NOMO-1 treated with dmso at 0.1 percent for 144 hours (cell line): ENCODE measurements at regions not wholly inside any gene's neighbourhood (a gene's known extent, or its start where the extent isn't known, plus 50 kb on each side); places are given as distances from the start of the nearest gene placed in this dataset.

Experiments used
- DNase-seq: peaks from one replicate; lab custom pipeline; 2025; ENCODE audit not compliant: unreplicated experiment; lab: John Stamatoyannopoulos, UW

DNA sequence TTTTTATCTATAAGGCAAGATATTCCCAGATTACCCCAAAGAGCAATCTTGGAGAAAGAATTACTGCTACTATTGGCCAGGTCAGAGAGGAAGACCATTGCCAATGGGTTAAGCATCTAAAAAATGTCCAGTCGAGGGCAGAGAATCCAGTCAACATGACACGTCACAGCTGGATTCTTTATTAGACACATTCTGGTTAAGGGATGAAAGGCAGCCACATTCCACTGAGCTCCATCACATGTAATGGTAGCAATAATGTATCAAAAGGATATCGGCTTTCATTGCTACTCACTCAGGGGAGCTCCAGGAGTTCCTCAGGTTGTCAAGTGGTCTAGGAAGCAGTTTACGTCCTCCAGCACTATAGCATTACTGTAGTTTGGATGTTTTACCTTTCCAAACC lies 421.1 kb downstream of the PLOD2 start:
- DNase-seq: no peak

DNA sequence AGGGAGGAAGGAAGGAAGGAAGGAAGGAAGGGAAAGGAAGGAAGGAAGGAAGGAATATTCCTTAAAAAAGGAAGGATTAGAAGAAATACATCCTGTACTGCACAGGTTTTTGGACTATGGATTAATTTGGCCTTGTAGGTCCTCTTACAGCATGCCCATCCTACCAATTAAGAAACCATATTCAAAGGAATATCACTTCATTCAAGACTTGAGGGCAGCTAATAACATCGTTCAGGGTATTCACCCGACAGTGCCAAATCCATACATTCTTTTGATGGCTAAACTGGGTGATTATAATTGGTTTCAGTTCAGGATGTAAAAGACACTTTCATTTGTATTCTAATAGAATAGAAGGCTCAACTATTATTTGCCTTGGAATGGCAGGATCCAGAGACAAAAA lies 410.3 kb downstream of the PLOD2 start:
- no peak for DNase-seq

DNA sequence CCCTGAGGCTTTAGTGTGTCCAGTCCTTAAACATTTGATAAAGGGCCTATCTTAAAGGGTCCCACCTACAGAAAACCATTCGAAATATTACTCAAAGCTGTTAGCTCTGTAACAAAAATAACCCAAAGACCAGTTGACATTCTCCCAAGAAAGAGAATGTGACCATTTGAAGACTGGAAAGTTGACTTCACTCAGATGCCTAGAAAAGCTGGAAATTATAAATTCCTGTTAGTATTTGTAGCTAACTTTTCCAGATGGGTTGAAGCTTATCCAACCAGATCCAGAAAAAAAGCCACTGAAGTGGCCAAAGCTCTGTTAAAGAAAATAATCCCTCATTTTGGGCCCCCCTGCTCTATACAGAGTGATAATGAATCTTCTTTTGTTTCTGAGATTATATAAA lies 408.4 kb downstream of the PLOD2 start:
- no peak for DNase-seq

DNA sequence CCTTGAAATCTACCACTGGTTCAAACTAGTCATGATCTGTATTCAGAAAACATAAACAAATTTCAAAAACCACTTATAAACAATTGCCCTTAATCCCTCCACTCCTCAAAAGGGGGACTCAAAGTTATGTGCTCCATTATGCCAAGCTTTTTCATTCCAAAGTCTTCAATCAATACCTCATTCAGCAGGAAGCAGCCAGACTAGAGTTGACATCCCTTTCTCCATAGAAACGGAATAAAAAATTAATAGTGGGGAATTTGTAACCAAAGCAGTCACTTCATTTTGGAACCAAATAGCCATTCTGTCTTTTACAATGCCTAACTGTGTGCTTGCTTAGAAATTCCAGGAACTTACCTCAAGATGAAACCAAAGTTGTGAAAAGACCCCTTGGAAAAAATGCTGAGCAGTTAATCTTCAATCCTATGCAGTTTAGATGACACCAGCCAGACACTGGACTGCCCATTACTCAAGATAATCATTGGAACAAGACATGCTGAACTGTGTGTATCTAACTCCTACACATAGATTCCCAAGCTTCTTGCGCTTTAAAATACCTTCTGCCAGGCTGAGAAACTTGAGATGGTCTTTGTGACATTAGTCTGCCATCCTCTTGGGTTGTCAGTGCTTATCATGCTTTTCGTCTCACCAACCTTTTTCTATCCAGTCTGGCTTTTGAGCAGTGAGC lies 406.2 kb downstream of the PLOD2 start:
- no peak for DNase-seq

DNA sequence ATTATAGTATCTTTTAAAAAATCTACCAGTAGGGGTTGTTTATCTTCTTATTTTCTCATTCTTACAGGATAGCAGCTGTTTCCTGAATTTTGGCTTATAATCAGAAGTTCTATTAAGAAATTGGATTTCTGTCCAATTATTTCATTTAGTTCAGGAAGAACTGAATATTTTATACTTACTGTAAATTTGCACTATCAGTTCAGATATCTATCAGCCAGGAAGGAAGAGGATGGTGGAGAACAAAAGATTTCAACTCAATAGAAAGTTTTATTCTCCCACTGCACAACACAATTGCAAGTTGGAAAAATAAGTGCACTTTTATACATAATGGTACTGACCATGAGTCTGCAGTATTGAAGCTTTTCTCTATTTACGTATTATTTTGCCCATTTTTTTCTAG lies 400.9 kb downstream of the PLOD2 start:
- no peak for DNase-seq

DNA sequence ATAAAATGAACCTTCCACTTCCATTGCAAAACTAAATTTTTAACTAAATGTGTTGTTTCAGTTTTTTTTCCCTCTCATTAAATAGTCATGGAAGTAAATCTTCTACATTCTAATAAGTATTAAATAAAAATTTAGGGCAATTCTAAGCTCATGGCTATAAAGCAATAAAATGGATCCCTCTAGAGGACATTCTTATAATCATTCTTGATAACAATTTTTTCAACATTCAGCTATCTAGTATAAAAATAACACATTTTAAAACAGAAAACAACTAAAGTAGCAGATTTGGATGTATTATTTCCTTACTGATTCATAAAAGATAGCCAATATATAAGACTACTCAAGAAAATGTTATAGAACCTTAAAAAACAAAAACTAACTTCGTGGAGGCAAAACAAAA lies 393.1 kb downstream of the PLOD2 start:
- no peak for DNase-seq

DNA sequence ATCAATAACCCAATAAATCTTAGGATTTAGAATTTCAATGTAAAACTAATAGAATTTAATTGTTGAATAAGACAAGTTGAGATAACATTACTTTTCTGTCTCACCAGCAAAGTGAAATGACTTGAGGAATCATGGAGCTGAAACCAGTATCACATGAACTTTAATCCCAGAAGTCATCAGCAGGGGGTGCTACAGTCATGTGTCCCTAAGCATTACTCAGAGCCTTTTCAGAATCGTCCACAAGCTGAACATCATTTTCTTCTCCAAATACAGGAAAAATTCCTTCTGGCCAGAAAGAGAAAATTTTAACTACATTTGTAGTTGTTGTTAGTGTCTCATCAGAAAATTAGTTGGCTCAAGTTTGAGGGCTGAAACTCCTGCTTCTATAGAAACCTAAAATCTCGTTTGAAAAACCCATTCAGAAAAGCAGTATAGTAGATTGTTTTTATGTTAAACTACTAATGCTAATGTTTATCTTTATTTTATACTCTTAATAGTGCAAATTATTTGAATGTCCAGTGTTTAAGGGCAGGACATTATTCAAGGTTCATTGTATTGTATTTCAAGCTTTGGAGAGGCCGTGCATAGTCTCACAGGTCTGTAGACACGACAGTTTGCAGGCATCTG lies 384.1 kb downstream of the PLOD2 start:
- peak; percentile 4 for DNase-seq

DNA sequence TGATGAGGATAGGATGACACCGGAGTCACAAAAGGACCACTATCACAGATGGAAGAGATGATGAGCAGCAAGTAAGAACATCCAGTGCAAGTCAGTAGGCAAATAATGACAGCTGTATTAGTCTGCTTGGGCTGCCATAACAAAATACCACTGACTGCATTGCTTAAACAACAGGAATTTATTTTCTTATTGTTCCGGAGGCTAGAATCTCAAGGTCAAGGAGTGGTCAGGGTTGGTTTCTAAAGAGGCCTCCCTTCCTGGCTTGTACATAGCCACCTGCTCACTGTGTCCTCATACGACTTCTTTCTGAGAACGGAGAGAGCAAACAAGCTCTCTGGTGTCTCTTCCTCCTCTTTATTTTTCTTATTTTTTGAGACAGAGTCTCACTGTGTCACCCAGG lies 380.7 kb downstream of the PLOD2 start:
- DNase-seq: no peak

DNA sequence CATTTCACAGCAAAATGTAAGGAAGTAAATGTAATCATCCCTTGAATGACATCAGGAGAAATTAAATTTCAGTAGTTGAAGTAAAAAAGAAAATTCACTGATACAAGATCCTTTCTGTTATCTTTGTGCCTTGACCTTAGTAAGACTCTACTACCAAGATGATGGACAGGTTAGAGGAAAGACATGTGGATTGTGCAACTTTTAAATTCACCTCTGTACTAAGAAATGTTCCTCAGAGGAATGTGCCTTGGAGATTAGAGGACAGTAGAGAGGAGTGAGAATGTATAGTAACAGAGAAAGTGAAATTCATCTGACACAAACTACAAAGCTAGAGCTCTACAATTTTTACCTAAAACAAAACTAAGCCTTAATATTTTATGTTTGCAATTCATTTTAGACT lies 375.3 kb downstream of the PLOD2 start:
- no peak for DNase-seq

DNA sequence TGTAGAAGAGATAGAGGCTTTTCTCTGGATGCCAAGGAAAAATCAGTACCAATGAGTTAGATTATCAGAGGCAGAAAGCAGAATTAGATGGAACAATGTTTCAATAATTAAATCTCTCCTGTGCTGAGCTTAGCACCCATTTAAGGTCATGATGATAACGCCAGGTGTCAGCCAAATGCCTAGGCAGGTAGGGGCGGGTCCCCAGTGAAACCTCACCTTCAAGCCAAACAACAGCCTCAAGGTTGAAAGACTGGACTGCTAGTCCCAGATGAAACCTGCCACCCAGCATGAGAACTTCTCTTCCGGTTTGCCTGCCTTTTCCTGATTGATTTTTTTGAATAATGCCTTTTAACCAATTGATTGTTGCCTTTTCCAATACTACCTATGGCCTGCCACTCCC lies 363.0 kb downstream of the PLOD2 start:
- no peak for DNase-seq

DNA sequence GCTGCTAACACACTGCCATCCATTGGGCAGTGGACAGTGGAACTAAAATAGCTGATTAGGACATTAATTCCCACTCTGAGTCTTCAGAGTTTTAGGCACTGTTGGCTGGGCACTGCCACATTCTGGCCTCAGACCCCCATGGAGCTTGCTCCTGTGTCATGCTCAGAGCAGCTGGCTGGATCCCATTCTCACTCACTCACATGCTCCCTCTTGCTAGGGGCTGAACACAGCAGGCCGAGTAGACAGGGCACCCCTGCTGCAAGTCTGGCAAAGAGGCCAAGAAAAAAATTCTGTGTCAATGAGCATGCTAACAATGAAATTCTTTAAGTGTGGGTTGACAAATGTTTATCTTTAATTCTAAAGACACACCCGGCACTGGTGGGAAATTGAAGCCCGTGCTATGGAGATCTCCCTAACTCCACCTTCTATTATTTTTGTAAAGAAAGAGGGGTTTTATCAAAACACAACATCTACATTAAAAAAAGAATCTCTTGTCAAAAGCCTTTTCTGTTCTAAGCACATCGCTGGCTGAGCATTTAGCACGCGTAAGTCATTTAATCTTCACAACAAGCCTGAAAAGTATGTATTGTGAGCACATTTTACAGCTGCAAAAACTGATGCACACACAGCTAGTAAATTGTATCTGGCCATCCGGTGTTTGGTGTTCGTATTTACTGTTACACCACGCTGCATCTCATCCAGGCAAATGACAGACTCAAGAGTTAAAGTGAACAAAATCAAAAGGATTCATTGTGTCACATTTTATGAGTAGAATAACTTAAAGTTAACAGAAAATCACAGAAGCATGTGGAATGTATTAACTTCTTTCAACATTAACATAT lies 362.1 kb downstream of the PLOD2 start:
- DNase-seq: no peak

DNA sequence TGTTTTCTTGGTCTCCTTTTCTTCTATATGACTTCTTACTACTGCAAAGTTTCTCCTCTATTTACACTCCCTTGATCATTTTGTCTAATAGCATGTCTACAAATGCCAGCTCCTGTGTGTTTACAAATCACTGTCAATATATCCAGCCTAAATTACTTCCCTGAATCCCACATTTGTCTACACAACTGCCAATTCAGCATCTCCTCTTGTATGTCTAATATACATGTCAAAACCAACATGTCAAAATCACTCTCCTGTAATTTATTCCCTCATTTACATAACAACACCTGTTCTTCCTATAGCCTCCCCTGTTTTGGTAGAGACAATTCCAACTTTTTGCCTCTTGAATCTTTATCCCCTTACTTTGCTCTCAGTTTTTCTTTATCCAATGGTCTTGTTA lies 359.3 kb downstream of the PLOD2 start:
- no peak for DNase-seq

DNA sequence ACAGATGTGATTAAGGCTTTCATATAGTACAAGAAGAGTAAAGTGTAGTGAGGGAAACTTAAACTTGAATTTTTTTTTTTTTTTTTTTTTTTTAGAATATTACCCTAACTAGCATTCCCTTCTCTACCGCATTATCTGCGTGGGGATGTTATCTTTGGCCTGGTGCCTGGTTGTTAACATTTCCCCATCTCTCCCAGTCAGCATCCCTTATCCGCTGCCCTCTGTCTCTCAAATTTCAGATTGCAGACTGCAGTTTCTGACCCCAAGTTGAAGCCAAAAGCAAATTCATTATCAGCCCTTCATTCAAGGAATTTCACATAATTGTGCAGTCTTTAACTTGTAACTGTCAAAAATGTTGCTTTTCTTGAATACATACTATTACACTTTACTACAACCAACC lies 353.0 kb downstream of the PLOD2 start:
- no peak for DNase-seq

DNA sequence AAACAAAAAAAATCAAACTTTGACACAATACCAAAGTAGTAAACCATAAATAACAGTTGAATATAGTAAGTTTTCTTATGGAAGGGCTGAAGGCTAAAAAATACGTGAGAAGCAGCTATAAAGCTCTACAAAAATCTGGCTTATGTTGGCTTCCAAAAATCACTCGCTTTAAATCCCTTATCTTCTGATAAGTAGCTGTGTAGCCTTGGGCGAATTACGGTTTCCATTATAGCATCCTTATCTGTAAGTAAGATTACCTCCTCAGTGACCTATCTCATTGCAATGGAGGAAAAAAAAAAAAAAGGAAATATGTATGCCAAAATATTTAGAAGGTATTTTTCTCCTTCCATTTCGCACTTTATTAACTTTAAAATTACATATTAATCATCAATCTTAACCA lies 348.6 kb downstream of the PLOD2 start:
- no peak for DNase-seq

DNA sequence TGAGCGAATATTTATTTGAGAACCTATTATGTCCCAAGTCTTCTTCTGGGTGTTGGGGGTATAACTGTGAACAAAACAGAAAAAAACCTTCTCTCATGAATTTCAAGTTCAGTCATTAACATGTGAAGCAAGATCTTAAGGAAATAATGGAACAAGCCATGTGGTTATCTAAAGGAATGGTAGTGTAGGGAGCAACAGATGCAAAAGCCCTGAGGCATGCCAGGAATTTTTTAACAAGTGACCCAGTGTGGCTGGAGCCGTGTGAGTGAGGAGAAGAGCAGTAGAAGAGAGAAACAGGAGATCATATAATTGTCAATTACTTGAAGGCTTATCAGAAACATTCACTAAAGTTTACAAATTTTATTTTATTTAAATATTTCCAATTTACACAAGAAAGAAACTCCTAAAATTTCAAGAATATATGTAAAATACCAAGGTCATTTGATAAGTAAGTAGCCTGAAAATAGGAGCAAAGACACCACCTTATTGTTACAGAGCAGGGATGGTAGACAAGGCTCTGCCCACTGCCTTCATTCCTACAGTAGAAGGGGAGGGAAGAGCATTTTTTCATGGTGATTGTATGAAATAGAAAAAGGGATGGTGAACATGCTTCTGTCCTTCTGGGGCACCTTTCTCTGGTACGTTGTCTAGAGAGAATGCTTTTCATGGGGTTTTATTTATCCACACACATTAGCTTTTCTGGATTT lies 345.1 kb downstream of the PLOD2 start:
- DNase-seq: no peak

DNA sequence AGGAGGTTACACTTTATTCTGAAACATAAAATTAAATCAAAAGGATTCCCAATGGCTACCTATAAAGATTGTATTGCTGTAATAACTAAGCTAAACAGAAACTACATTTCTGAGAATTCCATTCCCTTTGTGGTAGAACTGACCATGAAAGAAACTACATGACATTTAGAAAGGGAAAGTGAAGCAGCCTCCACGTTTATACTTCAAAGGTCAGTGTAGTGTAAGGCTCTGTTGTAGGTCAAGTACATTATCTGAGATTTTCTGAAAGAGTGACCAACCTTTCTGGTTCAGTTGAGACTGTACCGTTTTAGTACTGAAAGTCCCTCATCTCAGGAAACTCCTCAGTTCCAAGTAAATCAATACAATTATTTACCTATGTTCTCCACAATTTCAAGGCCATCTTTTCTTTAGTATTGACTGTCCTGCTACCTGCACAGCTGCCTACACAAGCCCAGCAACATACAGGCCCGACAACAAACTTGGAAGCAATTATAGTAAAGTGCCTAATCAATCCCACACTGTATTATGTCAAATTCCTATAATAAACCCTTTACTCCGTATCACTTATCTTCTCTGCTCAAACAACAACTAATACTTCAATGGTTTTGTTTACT lies 343.0 kb downstream of the PLOD2 start:
- no peak for DNase-seq

DNA sequence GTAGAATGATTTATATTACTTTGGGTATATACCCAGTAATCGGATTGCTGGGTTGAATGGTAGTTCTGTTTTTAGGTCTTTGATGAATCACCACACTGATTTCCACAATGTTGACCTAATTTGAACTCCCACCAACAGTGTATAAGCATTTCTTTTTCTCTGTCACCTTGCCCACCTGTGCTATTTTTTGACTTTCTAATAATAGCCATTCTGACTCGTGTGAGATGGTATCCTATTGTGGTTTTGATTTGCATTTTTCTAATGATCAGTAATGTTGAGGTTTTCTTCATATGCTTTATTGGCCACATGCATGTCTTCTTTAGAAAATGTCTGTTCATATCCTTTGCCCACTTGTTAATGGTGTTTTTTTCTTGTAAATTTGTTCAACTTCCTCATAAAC lies 340.8 kb downstream of the PLOD2 start:
- no peak for DNase-seq

DNA sequence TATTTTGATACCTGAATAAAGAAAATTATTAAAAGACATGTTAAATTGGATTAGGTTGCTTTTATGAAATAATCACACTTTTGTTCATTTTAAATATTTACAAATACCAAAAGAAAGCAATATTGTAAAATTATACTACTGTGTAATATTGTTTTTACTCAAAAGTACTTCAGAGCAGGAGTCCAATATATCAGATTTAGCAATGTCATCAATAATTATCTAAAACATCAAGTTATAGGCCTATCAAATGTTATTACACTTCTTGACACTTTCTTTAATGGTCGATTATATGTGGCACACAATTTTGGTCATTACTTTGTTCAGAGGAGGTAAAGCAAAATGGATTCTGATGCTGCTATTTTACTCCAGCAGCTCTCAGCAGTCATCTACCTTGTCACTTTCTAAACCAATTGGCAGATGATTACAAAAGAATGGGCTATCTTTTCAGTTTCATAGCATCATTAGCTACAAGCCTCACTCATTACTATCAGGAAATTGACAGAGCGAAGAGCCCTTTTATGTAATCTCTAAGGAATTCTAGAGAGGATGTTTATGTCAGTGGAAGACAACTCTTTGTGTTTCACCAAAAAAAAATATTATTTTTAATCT lies 318.6 kb downstream of the PLOD2 start:
- no peak for DNase-seq

DNA sequence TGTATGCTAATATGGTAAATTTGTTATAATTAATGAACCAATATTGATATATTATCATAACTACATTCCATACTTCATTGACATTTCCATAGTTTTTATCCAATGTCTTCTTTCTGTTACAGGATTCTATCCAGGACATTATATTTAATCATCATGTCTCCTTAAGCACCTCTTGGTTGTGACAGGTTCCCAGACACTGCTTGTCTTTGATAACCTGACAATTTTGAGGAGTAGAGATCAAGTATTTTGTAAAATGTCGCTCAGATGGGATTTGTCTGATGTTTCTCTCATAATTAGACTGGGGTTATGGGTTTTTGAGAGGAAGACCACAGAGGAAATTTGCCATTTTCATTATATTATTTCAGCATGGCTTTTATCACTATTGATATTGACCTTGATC lies 317.4 kb downstream of the PLOD2 start:
- DNase-seq: no peak

DNA sequence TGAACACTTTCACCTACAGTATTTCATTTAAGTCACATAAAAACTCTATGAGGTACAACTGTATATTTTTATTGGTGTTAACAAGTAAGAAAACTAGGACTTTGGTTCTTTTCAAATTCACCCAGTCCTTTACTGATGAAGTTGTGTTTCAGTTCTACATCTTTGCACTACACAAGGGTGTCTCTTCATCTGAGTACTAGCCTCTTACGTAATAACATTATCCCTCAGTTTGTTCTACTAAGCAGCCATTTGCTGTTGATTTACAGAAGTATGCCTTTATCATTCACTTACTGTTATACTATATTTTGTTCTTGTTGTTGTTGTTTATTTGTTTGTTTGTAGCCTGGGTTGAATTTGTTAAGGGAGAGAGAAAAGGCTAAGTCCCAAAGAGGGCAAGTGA lies 311.9 kb downstream of the PLOD2 start:
- no peak for DNase-seq

DNA sequence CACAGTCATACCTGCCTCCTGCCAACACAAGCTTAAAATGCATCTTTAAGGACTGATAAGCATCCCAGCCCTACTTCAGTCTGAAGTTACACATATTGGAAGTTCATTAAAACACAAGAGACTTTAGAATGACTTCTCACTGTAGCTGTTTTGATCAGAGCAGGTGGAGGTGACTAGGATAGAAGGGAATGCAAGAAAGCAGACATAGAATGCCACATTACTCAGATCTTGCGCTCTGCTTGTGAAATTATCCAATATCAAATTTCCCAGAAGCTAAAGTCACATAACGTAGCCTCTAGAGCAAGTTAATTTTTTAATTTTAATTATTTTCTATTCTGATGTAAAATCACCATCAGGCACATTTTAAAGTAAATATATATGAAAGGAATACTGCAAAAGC lies 306.5 kb downstream of the PLOD2 start:
- DNase-seq: no peak
